ENCODE measurements at regions not wholly inside any gene's neighbourhood (a gene's known extent, or its start where the extent isn't known, plus 50 kb on each side); places are given as distances from the start of the nearest gene placed in this dataset.
"Not testable (repeated sequence)": the region's sequence is repeated elsewhere in the genome, so short reads cannot be mapped to it uniquely, and the experiment has no call there.

- DNase-seq; POLR2A ChIA-PET; H3K36me3 ChIP-seq (ENCODE audit: control insufficient read depth in 2 of 2, extremely low read depth in 1 of 2, insufficient read depth in 1 of 2, low read length in 1 of 2); H3K9me3 ChIP-seq; H3K36me3 Mint-ChIP-seq; H3K27ac ChIP-seq (ENCODE audit: low read length); H3K4me3 Mint-ChIP-seq; H3K4me1 Mint-ChIP-seq; H3K27ac Mint-ChIP-seq; CTCF ChIA-PET; H3K4me1 ChIP-seq (ENCODE audit: control insufficient read depth in 1 of 2, extremely low read depth in 1 of 2, insufficient read depth in 2 of 2, low read length in 2 of 2); H3K9me3 Mint-ChIP-seq; H3K4me3 ChIP-seq (ENCODE audit: control insufficient read depth in 1 of 2, extremely low read depth in 1 of 2, low read length in 1 of 2); ATAC-seq (replicated peaks in 1 of 4): not testable (repeated sequence)
- H3K27me3 ChIP-seq (replicated peaks in 1 of 2; ENCODE audit: control insufficient read depth in 2 of 2, extremely low read depth in 1 of 2, insufficient read depth in 2 of 2, low read length in 1 of 2): peaks cover 0 to 30% of the 10 kb centered on the region in 2 experiments
- H3K27me3 Mint-ChIP-seq: peaks cover 11 to 21% of the 10 kb centered on the region in 2 donors
- WGBS (ENCODE audit: insufficient coverage): no CpG with 5 or more reads among the region's 1 CpG
Measured at GRCh38 chr22:47346287-47346686, 583.8 kb downstream of the TBC1D22A start.

DNA sequence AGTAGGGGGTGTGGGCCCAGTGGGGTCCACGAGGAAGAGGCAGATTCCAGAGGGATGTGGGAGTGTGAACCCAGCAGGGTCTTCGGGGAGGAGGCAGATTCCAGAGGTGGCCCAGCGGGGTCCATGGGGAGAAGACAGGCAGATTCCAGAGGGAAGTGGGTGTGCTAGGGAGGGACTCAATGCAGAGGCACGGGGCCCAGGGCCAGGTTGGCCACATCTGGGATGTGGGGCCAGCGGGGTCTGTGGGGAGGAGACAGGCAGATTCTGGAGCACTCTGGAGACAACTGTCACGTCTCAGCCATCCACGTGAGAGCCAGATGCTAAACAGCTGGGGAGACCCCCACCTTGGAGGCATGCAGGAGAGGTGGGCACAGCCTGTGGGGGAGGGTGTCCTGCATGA is 582.6 kb downstream of the TBC1D22A start:
- Histone ChIP-seq H3K36me3 (ENCODE audit: control insufficient read depth in 2 of 2, extremely low read depth in 1 of 2, insufficient read depth in 1 of 2, low read length in 1 of 2) (no peaks in the 10 kb centered on the region), H3K27me3 (replicated peaks in 1 of 2; ENCODE audit: control insufficient read depth in 2 of 2, extremely low read depth in 1 of 2, insufficient read depth in 2 of 2, low read length in 1 of 2) (peaks cover 0 to 35% of the 10 kb centered on the region in 2 experiments), H3K9me3 (no peaks in the 10 kb centered on the region), H3K4me1 (ENCODE audit: control insufficient read depth in 1 of 2, extremely low read depth in 1 of 2, insufficient read depth in 2 of 2, low read length in 2 of 2) (no peaks in the 10 kb centered on the region), H3K27ac (ENCODE audit: low read length) (no peak overlapping the region), H3K4me3 (ENCODE audit: control insufficient read depth in 1 of 2, extremely low read depth in 1 of 2, low read length in 1 of 2) (no peak overlapping the region)
- Mint-ChIP-seq H3K4me1 (no peaks in the 10 kb centered on the region), H3K9me3 (no peaks in the 10 kb centered on the region), H3K27ac (no peak overlapping the region), H3K4me3 (no peak overlapping the region), H3K36me3 (no peaks in the 10 kb centered on the region), H3K27me3 (peaks cover 13 to 22% of the 10 kb centered on the region in 2 donors)
- 67% methylated on average over 7 of the region's 7 CpGs for WGBS (ENCODE audit: insufficient coverage)
- POLR2A ChIA-PET: no interaction called here
- DNase-seq: no peak
- CTCF ChIA-PET: no interaction called here
- no peak for ATAC-seq (replicated peaks in 1 of 4)

- Histone ChIP-seq H3K9me3 (no peaks in the 10 kb centered on the region), H3K27ac (ENCODE audit: low read length) (no peak overlapping the region), H3K4me1 (ENCODE audit: control insufficient read depth in 1 of 2, extremely low read depth in 1 of 2, insufficient read depth in 2 of 2, low read length in 2 of 2) (no peaks in the 10 kb centered on the region), H3K4me3 (ENCODE audit: control insufficient read depth in 1 of 2, extremely low read depth in 1 of 2, low read length in 1 of 2) (no peak overlapping the region), H3K36me3 (ENCODE audit: control insufficient read depth in 2 of 2, extremely low read depth in 1 of 2, insufficient read depth in 1 of 2, low read length in 1 of 2) (no peaks in the 10 kb centered on the region), H3K27me3 (replicated peaks in 1 of 2; ENCODE audit: control insufficient read depth in 2 of 2, extremely low read depth in 1 of 2, insufficient read depth in 2 of 2, low read length in 1 of 2) (peaks cover 0 to 35% of the 10 kb centered on the region in 2 experiments)
- H3K9me3 Mint-ChIP-seq: no peaks in the 10 kb centered on the region
- ChIA-PET POLR2A (no interaction called here), CTCF (no interaction called here)
- WGBS (ENCODE audit: insufficient coverage): 84% methylated on average over 6 of the region's 6 CpGs
- ATAC-seq (replicated peaks in 1 of 4) (no peak), DNase-seq (no peak)
- H3K36me3 Mint-ChIP-seq: no peaks in the 10 kb centered on the region
- peaks cover 16 to 22% of the 10 kb centered on the region in 2 donors for H3K27me3 Mint-ChIP-seq
- no peaks in the 10 kb centered on the region for H3K4me1 Mint-ChIP-seq
- no peak overlapping the region for H3K4me3 Mint-ChIP-seq
- H3K27ac Mint-ChIP-seq: no peak overlapping the region
Measured at GRCh38 chr22:47344414-47344813, 582.0 kb downstream of the TBC1D22A start.

DNA sequence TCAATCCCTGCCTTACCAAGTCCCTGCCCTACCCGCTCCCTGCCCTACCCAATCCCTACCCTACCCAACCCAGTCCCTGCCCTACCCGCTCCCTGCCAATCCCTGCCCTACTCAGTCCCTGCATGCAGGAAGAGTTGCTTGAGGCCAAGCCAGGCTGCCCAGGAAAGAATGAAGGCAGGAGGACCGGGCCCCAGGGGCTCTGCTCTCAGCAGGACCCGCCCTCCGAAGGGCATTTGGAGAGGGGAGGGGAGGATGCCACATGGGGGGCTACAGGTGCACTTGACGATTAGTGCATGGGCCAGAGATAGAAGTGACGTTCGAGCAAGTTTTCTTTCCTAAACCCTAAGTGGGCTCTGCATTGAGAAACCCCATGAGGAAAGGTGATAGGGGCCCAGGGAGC is 581.2 kb downstream of the TBC1D22A start:
- Mint-ChIP-seq H3K9me3 (no peaks in the 10 kb centered on the region), H3K4me1 (no peaks in the 10 kb centered on the region), H3K4me3 (no peak overlapping the region), H3K27me3 (peaks cover 16 to 22% of the 10 kb centered on the region in 2 donors), H3K36me3 (no peaks in the 10 kb centered on the region), H3K27ac (no peak overlapping the region)
- 78% methylated on average over 5 of the region's 8 CpGs for WGBS (ENCODE audit: insufficient coverage)
- ATAC-seq (replicated peaks in 1 of 4) (no peak), DNase-seq (no peak)
- Histone ChIP-seq H3K4me1 (ENCODE audit: control insufficient read depth in 1 of 2, extremely low read depth in 1 of 2, insufficient read depth in 2 of 2, low read length in 2 of 2) (no peaks in the 10 kb centered on the region), H3K9me3 (no peaks in the 10 kb centered on the region), H3K27me3 (replicated peaks in 1 of 2; ENCODE audit: control insufficient read depth in 2 of 2, extremely low read depth in 1 of 2, insufficient read depth in 2 of 2, low read length in 1 of 2) (peaks cover 0 to 35% of the 10 kb centered on the region in 2 experiments), H3K36me3 (ENCODE audit: control insufficient read depth in 2 of 2, extremely low read depth in 1 of 2, insufficient read depth in 1 of 2, low read length in 1 of 2) (no peaks in the 10 kb centered on the region), H3K27ac (ENCODE audit: low read length) (no peak overlapping the region), H3K4me3 (ENCODE audit: control insufficient read depth in 1 of 2, extremely low read depth in 1 of 2, low read length in 1 of 2) (no peak overlapping the region)
- CTCF ChIA-PET: no interaction called here
- POLR2A ChIA-PET: no interaction called here

DNA sequence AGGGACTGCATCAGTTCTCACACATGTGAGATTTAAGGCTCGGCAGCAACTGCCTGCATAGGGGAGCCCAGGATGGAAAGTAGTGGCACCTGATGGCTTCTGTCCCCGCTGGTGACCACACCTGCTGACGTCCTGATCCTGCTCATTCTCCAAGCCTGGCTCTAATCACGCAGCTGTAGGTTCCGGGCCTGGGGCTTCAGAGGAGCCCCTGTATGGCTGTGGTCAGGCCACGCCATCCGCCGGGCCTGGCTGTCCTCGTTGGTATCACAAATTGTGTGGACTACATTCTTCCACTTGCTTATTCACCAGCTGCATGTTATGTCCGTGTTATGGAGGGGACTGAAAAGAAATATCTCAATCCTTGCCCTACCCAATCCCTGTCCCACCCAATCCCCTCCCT is 580.0 kb downstream of the TBC1D22A start:
- H3K27me3 Mint-ChIP-seq: peaks cover 16 to 22% of the 10 kb centered on the region in 2 donors
- Histone ChIP-seq H3K27me3 (replicated peaks in 1 of 2; ENCODE audit: control insufficient read depth in 2 of 2, extremely low read depth in 1 of 2, insufficient read depth in 2 of 2, low read length in 1 of 2) (peaks cover 0 to 35% of the 10 kb centered on the region in 2 experiments), H3K4me1 (ENCODE audit: control insufficient read depth in 1 of 2, extremely low read depth in 1 of 2, insufficient read depth in 2 of 2, low read length in 2 of 2) (no peaks in the 10 kb centered on the region), H3K9me3 (no peaks in the 10 kb centered on the region), H3K4me3 (ENCODE audit: control insufficient read depth in 1 of 2, extremely low read depth in 1 of 2, low read length in 1 of 2) (no peak overlapping the region), H3K27ac (ENCODE audit: low read length) (no peak overlapping the region), H3K36me3 (ENCODE audit: control insufficient read depth in 2 of 2, extremely low read depth in 1 of 2, insufficient read depth in 1 of 2, low read length in 1 of 2) (no peaks in the 10 kb centered on the region)
- DNase-seq: no peak
- H3K9me3 Mint-ChIP-seq: no peaks in the 10 kb centered on the region
- H3K4me1 Mint-ChIP-seq: no peaks in the 10 kb centered on the region
- H3K4me3 Mint-ChIP-seq: no peak overlapping the region
- no peak overlapping the region for H3K27ac Mint-ChIP-seq
- no peak for ATAC-seq (replicated peaks in 1 of 4)
- WGBS (ENCODE audit: insufficient coverage): 84% methylated on average over 6 of the region's 10 CpGs
- no peaks in the 10 kb centered on the region for H3K36me3 Mint-ChIP-seq
- ChIA-PET POLR2A (no interaction called here), CTCF (no interaction called here)

- H3K27me3 ChIP-seq (replicated peaks in 1 of 2; ENCODE audit: control insufficient read depth in 2 of 2, extremely low read depth in 1 of 2, insufficient read depth in 2 of 2, low read length in 1 of 2): peaks cover 0 to 35% of the 10 kb centered on the region in 2 experiments
- H3K36me3 ChIP-seq (ENCODE audit: control insufficient read depth in 2 of 2, extremely low read depth in 1 of 2, insufficient read depth in 1 of 2, low read length in 1 of 2): no peaks in the 10 kb centered on the region
- POLR2A ChIA-PET: no interaction called here
- Mint-ChIP-seq H3K27me3 (peaks cover 16 to 22% of the 10 kb centered on the region in 2 donors), H3K9me3 (no peaks in the 10 kb centered on the region), H3K36me3 (no peaks in the 10 kb centered on the region), H3K4me1 (no peaks in the 10 kb centered on the region), H3K4me3 (no peak overlapping the region), H3K27ac (no peak overlapping the region)
- 93% methylated on average over 7 of the region's 7 CpGs for WGBS (ENCODE audit: insufficient coverage)
- DNase-seq: no peak
- no peak for ATAC-seq (replicated peaks in 1 of 4)
- no peaks in the 10 kb centered on the region for H3K9me3 ChIP-seq
- CTCF ChIA-PET: no interaction called here
- no peak overlapping the region for H3K27ac ChIP-seq (ENCODE audit: low read length)
- no peaks in the 10 kb centered on the region for H3K4me1 ChIP-seq (ENCODE audit: control insufficient read depth in 1 of 2, extremely low read depth in 1 of 2, insufficient read depth in 2 of 2, low read length in 2 of 2)
- no peak overlapping the region for H3K4me3 ChIP-seq (ENCODE audit: control insufficient read depth in 1 of 2, extremely low read depth in 1 of 2, low read length in 1 of 2)
Measured at GRCh38 chr22:47341464-47341863, 579.0 kb downstream of the TBC1D22A start.

- peaks cover 16 to 22% of the 10 kb centered on the region in 2 donors for H3K27me3 Mint-ChIP-seq
- no peaks in the 10 kb centered on the region for H3K4me1 Mint-ChIP-seq
- ChIA-PET CTCF (no interaction called here), POLR2A (no interaction called here)
- Histone ChIP-seq H3K4me3 (ENCODE audit: control insufficient read depth in 1 of 2, extremely low read depth in 1 of 2, low read length in 1 of 2) (no peak overlapping the region), H3K9me3 (no peaks in the 10 kb centered on the region), H3K27me3 (replicated peaks in 1 of 2; ENCODE audit: control insufficient read depth in 2 of 2, extremely low read depth in 1 of 2, insufficient read depth in 2 of 2, low read length in 1 of 2) (peaks cover 0 to 35% of the 10 kb centered on the region in 2 experiments), H3K4me1 (ENCODE audit: control insufficient read depth in 1 of 2, extremely low read depth in 1 of 2, insufficient read depth in 2 of 2, low read length in 2 of 2) (no peaks in the 10 kb centered on the region), H3K27ac (ENCODE audit: low read length) (no peak overlapping the region), H3K36me3 (ENCODE audit: control insufficient read depth in 2 of 2, extremely low read depth in 1 of 2, insufficient read depth in 1 of 2, low read length in 1 of 2) (no peaks in the 10 kb centered on the region)
- no peak overlapping the region for H3K27ac Mint-ChIP-seq
- no peak overlapping the region for H3K4me3 Mint-ChIP-seq
- no peak for DNase-seq
- no peak for ATAC-seq (replicated peaks in 1 of 4)
- WGBS (ENCODE audit: insufficient coverage): 59% methylated on average over 3 of the region's 5 CpGs
- no peaks in the 10 kb centered on the region for H3K36me3 Mint-ChIP-seq
- H3K9me3 Mint-ChIP-seq: peaks cover 0 to 4% (median 4%) of the 10 kb centered on the region in 3 donors
Measured at GRCh38 chr22:47340851-47341436, 578.5 kb downstream of the TBC1D22A start.

Data from T-cell (primary cell).